Sigmoid colon (tissue), 4 donors: ENCODE measurements at regions not wholly inside any gene's neighbourhood (a gene's known extent, or its start where the extent isn't known, plus 50 kb on each side); places are given as distances from the start of the nearest gene placed in this dataset.

Source experiments
- EP300 ChIP-seq, 4 donors: sonication (generic); formaldehyde crosslinking; IDR thresholded peaks; one replicate each; pipeline ENCODE4 v1.6.1; 2017; ENCODE audit warnings: antibody characterized with exemption in 4 of 4
- POLR2AphosphoS5 ChIP-seq, 4 donors: sonication (generic); formaldehyde crosslinking; IDR thresholded peaks; one replicate each; pipeline ENCODE4 v1.6.1; 2017; ENCODE audit warnings: antibody characterized with exemption in 4 of 4
- TF ChIP-seq, protein P1 (sequence below), 4 experiments: fragments of 450-650 bp in 3 of 4; fragments of 200-600 bp in 1 of 4; IDR thresholded peaks; one replicate each; pipeline ENCODE4 v1.5.1; 2016 to 2019; ENCODE audit warnings: antibody characterized with exemption in 4 of 4, mild to moderate bottlenecking in 3 of 4, moderate library complexity in 2 of 4

DNA sequence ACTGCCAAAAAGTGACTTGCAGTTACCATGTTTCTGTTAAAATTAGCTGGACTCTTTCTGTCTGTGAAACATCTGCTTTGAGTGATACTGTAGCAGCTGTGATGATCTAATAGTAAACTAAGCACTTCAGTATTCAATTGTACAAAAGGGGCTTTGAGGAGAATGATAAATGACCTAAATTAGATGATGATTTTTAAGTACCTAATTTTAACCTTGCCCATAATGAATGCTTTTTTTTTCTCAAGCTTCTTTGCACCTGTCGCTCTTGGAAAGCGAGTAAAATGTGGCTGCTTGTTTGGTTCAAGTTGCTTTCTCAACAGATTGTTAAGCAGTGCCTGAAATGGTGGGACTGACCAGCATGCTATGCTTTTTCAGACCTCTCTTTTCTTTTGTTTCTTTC is 752.3 kb downstream of the EPHA3 start:
- TF ChIP-seq POLR2AphosphoS5 (IDR thresholded peaks at IDR 0.05) (no peak), EP300 (IDR thresholded peaks at IDR 0.05) (no peak)
- TF ChIP-seq, protein P1, sequence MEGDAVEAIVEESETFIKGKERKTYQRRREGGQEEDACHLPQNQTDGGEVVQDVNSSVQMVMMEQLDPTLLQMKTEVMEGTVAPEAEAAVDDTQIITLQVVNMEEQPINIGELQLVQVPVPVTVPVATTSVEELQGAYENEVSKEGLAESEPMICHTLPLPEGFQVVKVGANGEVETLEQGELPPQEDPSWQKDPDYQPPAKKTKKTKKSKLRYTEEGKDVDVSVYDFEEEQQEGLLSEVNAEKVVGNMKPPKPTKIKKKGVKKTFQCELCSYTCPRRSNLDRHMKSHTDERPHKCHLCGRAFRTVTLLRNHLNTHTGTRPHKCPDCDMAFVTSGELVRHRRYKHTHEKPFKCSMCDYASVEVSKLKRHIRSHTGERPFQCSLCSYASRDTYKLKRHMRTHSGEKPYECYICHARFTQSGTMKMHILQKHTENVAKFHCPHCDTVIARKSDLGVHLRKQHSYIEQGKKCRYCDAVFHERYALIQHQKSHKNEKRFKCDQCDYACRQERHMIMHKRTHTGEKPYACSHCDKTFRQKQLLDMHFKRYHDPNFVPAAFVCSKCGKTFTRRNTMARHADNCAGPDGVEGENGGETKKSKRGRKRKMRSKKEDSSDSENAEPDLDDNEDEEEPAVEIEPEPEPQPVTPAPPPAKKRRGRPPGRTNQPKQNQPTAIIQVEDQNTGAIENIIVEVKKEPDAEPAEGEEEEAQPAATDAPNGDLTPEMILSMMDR (IDR thresholded peaks at IDR 0.05) = no peak
